ENCODE measurements at regions not wholly inside any gene's neighbourhood (a gene's known extent, or its start where the extent isn't known, plus 50 kb on each side); places are given as distances from the start of the nearest gene placed in this dataset.

DNA sequence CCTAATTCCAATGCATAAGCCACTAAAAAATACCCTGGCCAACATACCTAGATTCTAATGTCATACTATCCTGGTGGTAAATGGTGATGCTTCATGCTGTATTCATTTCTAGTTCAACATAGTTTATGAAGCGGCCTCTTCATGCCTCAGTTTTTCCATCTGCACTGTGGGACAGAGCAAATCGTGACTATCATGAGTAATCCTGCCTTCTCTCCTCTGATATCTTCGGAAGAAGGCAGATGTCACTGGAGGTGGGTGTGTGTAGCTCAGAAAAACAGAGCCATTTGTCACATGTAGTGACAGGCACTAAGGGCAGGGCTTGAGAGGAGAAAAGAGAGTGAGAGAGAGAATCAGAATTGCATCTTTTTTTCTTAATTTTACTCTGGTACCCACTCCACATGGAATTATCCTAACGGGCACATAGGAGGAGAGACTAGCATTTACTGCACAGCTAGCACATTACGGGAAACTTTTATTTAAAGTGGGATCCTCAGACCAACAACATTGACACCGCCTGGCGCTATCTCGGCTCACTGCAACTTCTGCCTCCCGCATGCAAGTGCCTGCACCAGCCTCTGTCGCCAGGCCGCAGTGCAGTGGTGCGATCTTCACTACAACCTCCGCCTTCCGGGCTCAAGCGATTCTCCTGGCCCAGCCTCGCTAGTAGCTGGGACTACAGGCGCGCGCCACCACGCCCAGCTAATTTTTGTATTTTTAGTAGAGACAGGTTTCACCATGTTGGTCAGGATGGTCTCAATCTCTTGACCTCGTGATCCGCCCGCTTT lies 78.4 kb upstream of the KCNA3 start:
- no peak for DNase-seq

DNA sequence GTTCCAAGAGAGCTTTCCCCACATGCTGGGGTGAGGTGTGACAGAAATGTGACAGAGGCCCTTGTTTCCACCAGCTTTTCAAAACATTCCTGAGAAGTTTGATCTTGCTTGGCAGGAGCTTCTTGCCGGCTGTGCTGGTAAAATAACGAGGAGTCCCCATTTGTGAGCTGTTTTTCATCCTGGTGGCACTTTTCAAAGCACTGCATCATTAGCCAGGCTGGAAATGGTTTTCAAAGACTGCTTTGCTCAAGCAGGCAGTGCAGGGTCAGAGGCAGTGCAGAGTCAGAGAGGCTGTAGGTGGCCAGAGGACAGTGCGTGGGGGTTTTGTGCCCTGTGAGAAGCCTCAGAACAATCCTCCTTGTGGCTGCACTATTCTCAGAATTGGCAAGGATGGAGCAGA lies 75.8 kb upstream of the KCNA3 start:
- H3K9ac ChIP-seq (ENCODE audit: low read depth in 2 of 2, low read length in 2 of 2): no peak overlapping the region
- TF ChIP-seq, protein P1, sequence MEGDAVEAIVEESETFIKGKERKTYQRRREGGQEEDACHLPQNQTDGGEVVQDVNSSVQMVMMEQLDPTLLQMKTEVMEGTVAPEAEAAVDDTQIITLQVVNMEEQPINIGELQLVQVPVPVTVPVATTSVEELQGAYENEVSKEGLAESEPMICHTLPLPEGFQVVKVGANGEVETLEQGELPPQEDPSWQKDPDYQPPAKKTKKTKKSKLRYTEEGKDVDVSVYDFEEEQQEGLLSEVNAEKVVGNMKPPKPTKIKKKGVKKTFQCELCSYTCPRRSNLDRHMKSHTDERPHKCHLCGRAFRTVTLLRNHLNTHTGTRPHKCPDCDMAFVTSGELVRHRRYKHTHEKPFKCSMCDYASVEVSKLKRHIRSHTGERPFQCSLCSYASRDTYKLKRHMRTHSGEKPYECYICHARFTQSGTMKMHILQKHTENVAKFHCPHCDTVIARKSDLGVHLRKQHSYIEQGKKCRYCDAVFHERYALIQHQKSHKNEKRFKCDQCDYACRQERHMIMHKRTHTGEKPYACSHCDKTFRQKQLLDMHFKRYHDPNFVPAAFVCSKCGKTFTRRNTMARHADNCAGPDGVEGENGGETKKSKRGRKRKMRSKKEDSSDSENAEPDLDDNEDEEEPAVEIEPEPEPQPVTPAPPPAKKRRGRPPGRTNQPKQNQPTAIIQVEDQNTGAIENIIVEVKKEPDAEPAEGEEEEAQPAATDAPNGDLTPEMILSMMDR (IDR thresholded peaks at IDR 0.05): no peak

More for the DNA sequence above, 78.4 kb upstream of the KCNA3 start:
- intact Hi-C loops (cut with DNase I): no loop called here
- TF ChIP-seq, protein P1 (IDR thresholded peaks at IDR 0.05): no peak
- Histone ChIP-seq H3K9me3 (no peaks in the 10 kb centered on the region), H3K27ac (no peak overlapping the region), H3K4me3 (no peak overlapping the region), H3K27me3 (no peaks in the 10 kb centered on the region), H3K4me1 (no peaks in the 10 kb centered on the region), H3K36me3 (no peaks in the 10 kb centered on the region), H3K9ac (ENCODE audit: low read depth in 2 of 2, low read length in 2 of 2) (no peak overlapping the region)

DNA sequence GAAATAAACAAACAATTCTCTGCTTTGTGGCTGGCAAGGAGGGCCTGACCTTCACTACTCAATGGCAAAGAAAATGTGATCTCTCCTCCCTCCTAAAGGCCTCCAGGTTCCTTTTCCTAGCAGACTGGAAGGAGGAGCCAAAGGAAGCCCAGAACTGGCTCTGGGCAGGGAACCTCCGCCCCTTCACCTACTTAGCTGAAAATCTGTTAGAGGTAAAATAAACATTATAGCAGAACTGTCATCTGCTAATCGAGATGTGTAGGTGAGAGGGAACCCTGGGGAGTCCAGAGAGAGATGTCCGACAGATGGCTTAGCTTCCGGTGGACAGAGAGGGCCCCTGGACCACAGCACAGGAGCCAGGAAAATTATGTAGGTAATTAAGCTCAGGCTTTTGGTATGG lies 75.2 kb upstream of the KCNA3 start:
- no peak overlapping the region for H3K27ac ChIP-seq
- H3K36me3 ChIP-seq: no peaks in the 10 kb centered on the region
- TF ChIP-seq, protein P1 (IDR thresholded peaks at IDR 0.05): no peak
- no peak overlapping the region for H3K9ac ChIP-seq (ENCODE audit: low read depth in 2 of 2, low read length in 2 of 2)
- H3K9me3 ChIP-seq: no peaks in the 10 kb centered on the region
- no peaks in the 10 kb centered on the region for H3K4me1 ChIP-seq
- DNase-seq: no peak
- H3K27me3 ChIP-seq: no peaks in the 10 kb centered on the region
- intact Hi-C loops (cut with DNase I): no loop called here
- no peak overlapping the region for H3K4me3 ChIP-seq

More for the DNA sequence above, 75.8 kb upstream of the KCNA3 start:
- DNase-seq: no peak
- Histone ChIP-seq H3K27me3 (no peaks in the 10 kb centered on the region), H3K4me3 (no peak overlapping the region), H3K9me3 (no peaks in the 10 kb centered on the region), H3K27ac (no peak overlapping the region), H3K4me1 (no peaks in the 10 kb centered on the region), H3K36me3 (no peaks in the 10 kb centered on the region)
- intact Hi-C loops (cut with DNase I): no loop called here

DNA sequence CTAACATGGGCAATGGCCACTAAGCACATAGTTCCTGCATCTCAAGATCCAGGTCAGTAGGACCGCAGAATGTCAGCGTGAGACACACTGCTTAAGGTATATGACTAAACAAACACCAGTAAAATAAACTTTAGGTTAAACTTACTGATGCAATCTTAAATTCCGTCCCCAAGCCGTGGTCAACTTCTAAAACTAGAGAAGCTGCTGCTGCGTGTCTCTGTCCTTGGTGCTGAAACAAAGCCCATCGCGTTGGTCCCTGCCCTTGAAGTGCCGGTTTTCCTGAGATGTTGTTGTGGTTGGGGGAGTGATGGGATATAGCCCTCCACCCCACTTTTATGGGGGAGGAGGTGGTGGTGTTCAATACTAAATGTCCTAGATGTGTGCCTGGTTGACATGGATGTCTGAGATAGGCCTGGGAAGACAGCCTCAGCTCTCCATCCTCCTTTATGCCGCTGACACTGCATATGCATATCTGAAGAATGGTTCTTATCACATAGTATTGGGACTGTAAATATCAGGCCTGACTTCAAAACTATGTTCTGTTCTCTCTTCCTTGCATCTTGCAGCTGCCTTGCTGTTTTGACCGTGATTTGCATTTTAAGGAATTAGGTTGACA lies 72.0 kb upstream of the KCNA3 start:
- intact Hi-C loops (cut with DNase I): no loop called here
- H3K27me3 ChIP-seq: no peaks in the 10 kb centered on the region
- no peak overlapping the region for H3K4me3 ChIP-seq
- no peaks in the 10 kb centered on the region for H3K4me1 ChIP-seq
- DNase-seq: peak; percentile 31
- H3K9me3 ChIP-seq: no peaks in the 10 kb centered on the region
- no peak overlapping the region for H3K27ac ChIP-seq
- no peaks in the 10 kb centered on the region for H3K36me3 ChIP-seq
- H3K9ac ChIP-seq (ENCODE audit: low read depth in 2 of 2, low read length in 2 of 2): no peak overlapping the region
- TF ChIP-seq, protein P1 (IDR thresholded peaks at IDR 0.05): no peak

DNA sequence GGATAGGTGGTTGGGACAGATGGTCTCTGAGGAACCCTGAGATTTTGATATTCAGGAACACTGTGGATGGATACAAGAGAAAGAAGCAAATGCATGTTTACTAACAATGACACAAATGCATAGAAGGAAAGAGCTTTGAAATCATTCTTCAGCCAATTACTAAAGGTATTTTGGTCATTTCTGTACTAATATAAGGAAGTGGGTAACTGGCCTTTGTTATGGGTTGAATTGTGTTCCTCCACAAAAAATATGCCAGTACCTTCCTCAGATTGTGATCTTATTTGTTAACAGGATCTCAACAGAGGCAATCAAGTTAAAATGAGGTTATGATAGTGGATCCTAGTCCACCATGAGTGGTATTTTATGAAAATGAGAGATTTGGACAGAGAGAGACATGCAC lies 68.7 kb upstream of the KCNA3 start:
- intact Hi-C loops (cut with DNase I): no loop called here
- Histone ChIP-seq H3K27ac (no peak overlapping the region), H3K4me3 (no peak overlapping the region), H3K9ac (ENCODE audit: low read depth in 2 of 2, low read length in 2 of 2) (no peak overlapping the region), H3K36me3 (no peaks in the 10 kb centered on the region), H3K9me3 (no peaks in the 10 kb centered on the region), H3K27me3 (no peaks in the 10 kb centered on the region), H3K4me1 (no peaks in the 10 kb centered on the region)
- TF ChIP-seq, protein P1 (IDR thresholded peaks at IDR 0.05): no peak
- DNase-seq: no peak

Data from colonic mucosa (tissue), 4 donors.